GM13977 (cell line): ENCODE measurements at regions not wholly inside any gene's neighbourhood (a gene's known extent, or its start where the extent isn't known, plus 50 kb on each side); places are given as distances from the start of the nearest gene placed in this dataset.

Experiments used
- DNase-seq: peaks from one replicate; pipeline ENCODE4 v3.0.0; 2012; ENCODE audit warnings: low spot score
- in situ Hi-C: fragments of 300-500 bp; cut with MboI; formaldehyde crosslinking; loops from one replicate; pipeline ENCODE4 v1.12.0; 2022; ENCODE audit warnings: low sequenced_read_pairs, low pct_unique_long_range_greater_than_20kb, mixed read lengths, inconsistent platforms; ENCODE audit not compliant: unreplicated experiment
- TF ChIP-seq, protein P1 (sequence below): IDR thresholded peaks from 2 replicates; pipeline ENCODE4 v1.5.1; 2012; ENCODE audit warnings: mild to moderate bottlenecking, control low read depth; ENCODE audit not compliant: insufficient read depth; ENCODE audit errors: extremely low read depth, missing control alignments

DNA sequence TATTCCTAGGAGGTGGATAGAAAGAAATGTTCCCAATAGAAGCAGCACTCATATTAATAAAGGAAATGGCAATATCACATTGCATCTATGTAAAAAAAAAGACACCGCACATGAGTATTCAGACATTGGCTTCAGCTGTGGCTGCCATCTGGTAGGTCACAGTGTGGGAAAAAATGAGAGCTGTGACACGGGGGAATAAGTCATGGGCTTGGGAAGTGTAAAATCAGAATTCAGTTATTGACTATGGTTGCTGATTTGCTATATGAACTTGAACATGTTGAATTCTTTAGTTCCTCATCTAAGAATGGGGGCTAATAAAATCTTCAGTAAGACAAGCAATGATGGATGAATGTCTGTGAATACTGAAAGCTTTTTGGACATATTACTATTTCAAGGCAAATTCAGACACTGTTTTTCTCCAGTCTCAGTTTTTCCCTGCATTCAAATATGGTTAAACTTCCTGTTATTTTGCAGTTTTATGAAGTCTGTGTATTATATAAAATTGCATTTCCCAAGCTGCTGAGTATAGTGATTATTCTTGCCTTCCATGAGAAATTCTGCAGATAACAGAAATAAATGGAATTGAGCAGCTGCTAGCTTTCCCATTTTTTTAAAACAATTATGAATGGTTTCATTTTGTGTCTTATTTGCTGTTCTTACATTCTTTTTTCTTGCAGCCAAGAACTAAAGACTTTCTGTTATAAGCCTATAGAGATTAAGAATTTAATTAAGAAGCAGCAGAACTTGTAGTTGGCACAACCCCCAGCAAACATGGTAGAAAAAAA, 221.0 kb downstream of the ANKRD50 start:
- no peak for DNase-seq
- in situ Hi-C loops: no loop called here
- TF ChIP-seq, protein P1, sequence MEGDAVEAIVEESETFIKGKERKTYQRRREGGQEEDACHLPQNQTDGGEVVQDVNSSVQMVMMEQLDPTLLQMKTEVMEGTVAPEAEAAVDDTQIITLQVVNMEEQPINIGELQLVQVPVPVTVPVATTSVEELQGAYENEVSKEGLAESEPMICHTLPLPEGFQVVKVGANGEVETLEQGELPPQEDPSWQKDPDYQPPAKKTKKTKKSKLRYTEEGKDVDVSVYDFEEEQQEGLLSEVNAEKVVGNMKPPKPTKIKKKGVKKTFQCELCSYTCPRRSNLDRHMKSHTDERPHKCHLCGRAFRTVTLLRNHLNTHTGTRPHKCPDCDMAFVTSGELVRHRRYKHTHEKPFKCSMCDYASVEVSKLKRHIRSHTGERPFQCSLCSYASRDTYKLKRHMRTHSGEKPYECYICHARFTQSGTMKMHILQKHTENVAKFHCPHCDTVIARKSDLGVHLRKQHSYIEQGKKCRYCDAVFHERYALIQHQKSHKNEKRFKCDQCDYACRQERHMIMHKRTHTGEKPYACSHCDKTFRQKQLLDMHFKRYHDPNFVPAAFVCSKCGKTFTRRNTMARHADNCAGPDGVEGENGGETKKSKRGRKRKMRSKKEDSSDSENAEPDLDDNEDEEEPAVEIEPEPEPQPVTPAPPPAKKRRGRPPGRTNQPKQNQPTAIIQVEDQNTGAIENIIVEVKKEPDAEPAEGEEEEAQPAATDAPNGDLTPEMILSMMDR: no peak

DNA sequence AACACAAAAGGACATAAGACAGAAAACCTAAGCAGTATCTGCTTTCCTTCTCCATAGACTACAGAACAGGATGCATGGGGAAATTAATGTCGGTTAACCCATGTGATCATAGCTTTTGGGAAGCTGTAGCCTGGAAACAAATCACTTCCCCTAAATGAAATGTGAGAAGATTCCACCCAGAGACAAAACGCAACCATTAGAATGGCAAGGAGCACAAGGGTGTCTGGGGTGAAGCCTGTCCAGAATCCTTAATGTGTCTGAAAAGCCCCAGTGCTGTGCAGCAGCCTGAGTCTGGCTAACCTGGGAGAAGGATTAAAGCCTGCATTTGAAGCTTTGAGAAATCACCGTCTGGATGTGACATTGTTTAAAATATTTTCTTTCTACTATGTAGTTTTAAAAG, 213.3 kb downstream of the ANKRD50 start:
- TF ChIP-seq, protein P1: no peak
- in situ Hi-C loops: no loop called here
- no peak for DNase-seq

DNA sequence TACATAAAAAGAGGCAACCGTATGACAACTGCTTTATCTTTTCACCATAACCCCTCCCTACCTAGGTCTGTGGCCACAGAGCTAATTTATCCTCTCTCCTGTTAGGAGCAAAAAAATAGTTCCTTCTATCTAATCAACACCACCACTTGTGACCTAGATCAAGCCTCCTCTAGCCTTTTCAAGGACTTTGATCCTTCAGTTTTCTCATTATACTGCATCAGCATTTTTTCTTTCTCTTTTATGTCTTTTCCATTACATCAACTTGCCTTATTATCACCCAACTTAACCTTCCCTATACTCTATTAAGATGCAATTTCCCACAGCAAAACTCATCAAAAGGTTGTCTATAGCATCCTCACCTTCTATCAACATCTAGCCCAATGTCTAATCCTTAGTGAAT, 211.0 kb downstream of the ANKRD50 start:
- in situ Hi-C loops: no loop called here
- TF ChIP-seq, protein P1: no peak
- no peak for DNase-seq

DNA sequence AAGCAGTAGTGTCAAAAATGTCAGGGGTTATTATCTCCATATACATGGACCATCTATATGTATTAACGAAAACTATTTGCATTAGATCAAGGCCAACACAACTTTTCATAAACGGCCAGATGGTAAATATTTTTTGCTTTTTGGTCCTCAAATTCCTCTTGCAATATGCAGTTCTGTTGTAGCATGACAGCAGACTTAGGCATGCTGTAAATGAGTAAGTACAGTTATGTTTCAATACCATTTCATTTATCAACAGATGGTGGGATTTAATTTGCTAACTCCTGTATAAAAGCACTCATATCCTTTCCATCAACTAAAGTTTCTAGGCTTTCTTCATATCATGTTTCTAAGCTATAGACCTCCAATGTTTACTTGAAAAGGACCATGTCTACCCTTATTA, 208.1 kb downstream of the ANKRD50 start:
- DNase-seq: no peak
- TF ChIP-seq, protein P1: no peak
- in situ Hi-C loops: no loop called here

DNA sequence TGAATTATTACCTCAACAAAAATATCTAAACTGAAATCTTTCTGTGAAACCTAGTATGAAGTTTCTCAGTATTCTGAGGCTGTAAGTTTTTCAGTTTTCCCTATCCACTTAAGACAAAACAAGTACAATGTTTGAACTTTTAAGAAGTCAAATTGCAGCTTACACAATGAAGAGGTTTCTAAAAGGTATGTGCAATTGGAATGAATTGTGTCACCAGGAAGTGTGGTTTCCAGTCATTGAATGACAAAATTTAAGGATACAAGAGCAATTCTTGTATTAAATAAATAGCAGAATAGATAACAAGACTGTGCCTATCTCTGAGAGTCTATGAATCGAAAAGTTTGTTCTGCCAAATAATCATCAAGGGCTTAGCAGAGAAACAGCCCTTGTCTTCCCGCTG, 207.3 kb downstream of the ANKRD50 start:
- in situ Hi-C loops: no loop called here
- TF ChIP-seq, protein P1: no peak
- no peak for DNase-seq

DNA sequence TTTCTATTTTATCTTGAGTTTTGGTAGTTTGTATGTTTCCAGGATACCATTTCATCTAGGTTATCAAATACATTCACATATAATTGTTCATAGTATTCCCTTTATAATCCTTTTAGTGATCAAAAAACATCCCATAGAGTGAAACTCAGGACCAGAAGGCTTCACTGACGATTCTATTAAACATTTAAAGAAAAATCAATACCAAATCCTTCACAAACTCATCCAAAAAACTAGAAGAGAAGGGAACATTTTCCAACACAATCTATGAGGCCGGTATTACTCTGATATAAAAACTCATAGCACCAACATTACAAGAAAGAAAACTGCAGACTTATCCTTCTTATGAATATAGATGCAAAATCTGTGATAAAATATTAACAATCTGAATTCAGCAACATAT, 203.4 kb downstream of the ANKRD50 start:
- TF ChIP-seq, protein P1: no peak
- in situ Hi-C loops: no loop called here
- no peak for DNase-seq
